Kidney glomerular epithelial cell (primary cell): ENCODE measurements at regions not wholly inside any gene's neighbourhood (a gene's known extent, or its start where the extent isn't known, plus 50 kb on each side); places are given as distances from the start of the nearest gene placed in this dataset.
"Not testable (repeated sequence)": the region's sequence is repeated elsewhere in the genome, so short reads cannot be mapped to it uniquely, and the experiment has no call there.

Experiments
- DNase-seq: peaks from one replicate; lab custom pipeline; 2025; lab: John Stamatoyannopoulos, UW

DNA sequence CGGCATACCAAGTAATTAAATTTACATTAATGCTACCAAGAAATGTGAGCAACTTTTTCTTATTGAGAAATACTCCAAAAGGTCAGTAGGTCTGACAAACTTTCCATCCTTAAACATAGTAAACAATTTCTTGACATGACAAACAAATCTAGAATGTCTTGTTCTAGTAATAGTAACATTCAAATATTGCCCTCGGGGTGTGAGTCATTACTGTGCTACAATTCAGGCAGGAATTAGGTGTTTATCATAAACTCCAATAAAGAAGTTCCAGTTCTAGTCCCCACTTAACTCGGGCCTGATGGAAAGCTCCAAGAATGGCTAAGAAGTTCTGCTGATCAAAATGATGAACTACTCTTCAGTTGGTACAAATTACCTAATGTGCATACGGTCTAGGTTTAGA lies 235.6 kb upstream of the TUSC1 start:
- DNase-seq = no peak

DNA sequence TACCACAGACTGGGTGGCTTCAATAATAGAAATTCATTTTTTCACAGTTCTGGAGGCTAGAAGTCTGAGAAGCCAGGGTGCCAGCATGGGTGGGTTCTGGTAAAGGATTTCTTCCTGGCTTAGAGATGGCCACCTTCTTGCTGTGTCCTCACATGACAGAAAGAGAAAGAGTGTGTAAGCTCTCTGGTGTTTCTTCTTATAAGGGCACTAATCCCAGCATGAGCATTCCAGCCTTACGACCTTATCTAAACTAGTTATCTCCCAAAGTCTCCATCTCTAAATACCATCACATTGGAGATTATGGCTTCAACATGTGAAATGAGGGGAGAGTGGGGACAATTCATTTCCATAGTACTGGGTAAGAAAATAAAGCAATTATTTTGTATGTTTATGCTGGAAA lies 226.5 kb upstream of the TUSC1 start:
- DNase-seq = no peak

DNA sequence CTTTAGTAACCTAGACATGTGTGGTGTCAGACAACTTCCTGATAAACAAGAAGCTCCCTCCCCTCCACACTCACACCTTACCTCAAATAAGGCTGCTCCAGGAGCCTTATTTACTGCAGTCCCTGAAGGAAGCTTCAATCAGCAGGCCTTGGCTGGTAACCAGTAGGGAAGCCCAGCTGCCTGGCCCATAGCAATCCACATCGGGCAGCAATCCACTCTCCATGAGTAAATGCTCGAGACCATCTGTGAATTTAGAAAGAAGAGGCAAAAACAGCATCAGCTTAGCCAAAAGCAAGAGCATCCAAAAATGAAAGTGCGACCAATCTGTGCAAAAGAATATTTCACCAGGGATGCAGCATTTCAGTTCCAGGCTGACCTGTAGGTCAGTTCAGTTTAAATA lies 213.3 kb upstream of the TUSC1 start:
- no peak for DNase-seq

- no peak for DNase-seq
Observed at GRCh38 chr9:25889661-25890060, 211.4 kb upstream of the TUSC1 start.

- DNase-seq = no peak
Observed at GRCh38 chr9:25876248-25876647, 198.0 kb upstream of the TUSC1 start.

DNA sequence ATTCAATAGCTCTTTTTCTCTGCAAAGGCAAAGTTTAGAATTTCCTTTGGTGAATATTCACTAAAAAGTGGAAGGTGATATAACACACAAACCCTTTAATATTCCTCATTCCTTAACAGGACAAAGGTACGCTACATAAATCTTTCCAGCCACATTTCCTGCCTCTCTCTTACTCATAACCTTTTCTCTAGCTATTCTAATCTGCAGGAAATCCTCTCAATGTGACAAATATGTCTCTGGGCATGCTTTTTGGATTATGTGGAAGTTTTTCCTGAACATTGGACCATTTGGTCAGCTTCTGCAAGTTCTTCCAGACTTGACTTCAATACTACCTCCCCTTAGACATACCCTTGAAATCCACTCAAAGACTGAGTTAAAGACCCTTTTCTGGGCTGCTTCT lies 186.3 kb upstream of the TUSC1 start:
- DNase-seq = no peak

- no peak for DNase-seq
Observed at GRCh38 chr9:25861421-25861820, 183.2 kb upstream of the TUSC1 start.

- DNase-seq = no peak
Observed at GRCh38 chr9:25857147-25857546, 178.9 kb upstream of the TUSC1 start.

- DNase-seq = no peak
Observed at GRCh38 chr9:25850803-25851202, 172.6 kb upstream of the TUSC1 start.

- DNase-seq = no peak
Observed at GRCh38 chr9:25845867-25846266, 167.6 kb upstream of the TUSC1 start.

- no peak for DNase-seq
Observed at GRCh38 chr9:25830381-25830780, 152.1 kb upstream of the TUSC1 start.

DNA sequence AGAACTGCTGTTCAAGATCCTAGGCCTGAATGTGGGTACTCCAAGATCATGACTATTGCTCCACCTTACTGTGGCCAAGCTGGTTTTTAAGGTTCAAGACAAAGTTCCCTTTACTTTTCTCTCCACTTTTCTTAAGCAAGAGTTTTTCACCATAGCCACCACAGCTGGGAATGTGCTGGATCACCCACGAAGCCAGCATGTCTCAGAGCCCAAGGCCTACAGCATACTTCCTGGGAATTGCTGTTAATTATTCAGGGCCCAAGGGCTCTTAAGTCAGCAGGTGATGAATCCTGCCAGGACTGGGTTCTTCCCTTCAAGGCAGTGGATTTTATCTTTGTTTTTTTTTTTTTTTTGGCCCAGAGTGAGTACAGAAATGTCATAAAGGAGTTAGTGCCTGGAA lies 149.4 kb upstream of the TUSC1 start:
- DNase-seq = no peak

GRCh38 chr9:25816439-25816838 lies 138.2 kb upstream of the TUSC1 start:
- DNase-seq = no peak

- DNase-seq = no peak
Observed at GRCh38 chr9:25814023-25814422, 135.8 kb upstream of the TUSC1 start.

DNA sequence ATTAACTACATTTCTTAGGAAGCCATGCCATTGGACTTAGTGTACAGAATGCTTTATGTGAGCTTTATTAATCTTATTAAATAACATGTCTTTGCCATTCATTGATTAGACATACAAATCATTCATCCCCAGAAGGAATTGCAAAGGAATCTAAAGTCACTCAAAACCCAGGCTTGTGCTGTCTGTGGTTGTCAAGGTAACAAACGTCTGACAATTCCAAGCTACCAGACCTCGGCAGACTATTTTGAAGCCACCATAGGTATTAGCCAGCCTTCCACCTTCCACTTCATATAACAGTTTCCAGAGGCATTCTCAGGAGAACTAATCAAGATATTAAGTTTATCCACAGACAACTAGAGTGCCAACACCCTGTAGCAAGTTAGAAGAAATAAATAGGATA lies 135.2 kb upstream of the TUSC1 start:
- DNase-seq = no peak

DNA sequence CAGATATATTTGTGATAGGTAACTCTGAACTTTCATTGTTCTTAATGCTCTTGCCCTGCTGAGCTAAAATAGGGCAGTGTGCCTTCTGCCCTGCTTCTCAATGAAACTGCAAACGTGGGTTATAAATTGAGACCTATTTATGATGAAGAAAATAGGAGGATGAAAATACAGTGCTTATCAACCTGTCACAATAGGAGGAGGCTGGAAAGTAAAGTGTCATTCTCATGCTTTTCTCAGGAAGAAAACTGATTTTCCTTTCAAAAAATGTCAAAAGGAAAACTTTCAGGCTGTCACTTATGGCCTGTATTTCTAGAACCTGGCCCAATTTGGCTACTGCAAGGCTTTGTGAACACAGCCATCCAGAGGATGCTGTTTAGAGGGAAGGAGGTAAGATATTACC lies 130.3 kb upstream of the TUSC1 start:
- DNase-seq = no peak

DNA sequence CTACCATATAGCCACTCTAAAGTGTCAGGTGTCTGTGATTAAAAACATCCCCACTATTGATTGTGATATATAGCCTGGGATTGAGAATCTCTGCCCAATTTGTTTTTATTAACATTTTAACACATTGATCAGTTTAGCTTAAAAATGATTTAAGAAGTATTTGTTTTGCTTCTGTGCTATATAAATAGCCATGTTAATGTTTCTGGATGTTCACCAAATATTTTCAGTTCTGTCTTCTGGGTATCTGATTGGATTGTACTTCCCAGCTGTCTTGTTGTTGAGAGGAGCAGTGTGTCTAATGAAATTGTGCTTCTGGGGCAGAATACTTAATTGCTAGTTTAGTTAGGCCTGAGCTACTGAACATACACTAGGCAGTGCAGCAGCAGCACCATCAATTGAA lies 126.6 kb upstream of the TUSC1 start:
- DNase-seq = no peak

DNA sequence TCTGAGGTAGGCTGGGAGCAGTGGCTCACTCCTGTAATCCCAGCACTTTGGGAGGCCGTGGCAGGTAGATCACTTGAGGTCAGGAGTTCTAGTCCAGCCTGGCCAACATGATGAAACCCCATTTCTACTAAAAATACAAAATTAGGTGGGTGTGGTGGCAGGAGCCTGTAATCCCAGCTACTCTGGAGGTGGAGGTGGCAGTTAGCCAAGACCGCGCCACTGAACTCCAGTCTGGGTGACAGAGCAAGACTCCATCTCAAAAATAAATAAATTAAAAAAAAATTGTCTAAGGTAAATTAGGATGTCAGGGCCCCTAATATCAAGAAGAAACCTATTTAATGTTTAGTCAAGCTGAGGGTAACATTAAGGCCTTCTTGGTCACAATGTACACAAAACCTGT lies 123.7 kb upstream of the TUSC1 start:
- DNase-seq = not testable (repeated sequence)

DNA sequence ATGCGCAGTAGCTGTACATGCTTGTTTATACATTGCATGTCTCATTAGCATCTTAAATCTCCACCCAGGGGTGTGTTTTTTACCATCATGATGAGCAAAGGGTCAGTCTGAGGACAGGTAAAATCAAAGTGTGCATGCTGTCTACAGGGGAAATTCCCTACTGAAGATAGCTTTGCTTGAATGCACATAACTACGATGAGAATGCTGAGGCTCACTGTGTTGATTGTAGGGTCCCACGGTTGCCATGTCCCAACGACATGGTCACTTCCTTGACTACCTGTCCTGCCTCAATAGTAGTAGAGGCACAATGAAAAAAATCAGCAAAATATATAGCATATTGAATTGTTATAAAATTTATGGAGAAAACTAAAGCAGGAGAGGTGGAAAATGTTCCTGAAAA lies 95.6 kb upstream of the TUSC1 start:
- DNase-seq = peak; percentile 24

DNA sequence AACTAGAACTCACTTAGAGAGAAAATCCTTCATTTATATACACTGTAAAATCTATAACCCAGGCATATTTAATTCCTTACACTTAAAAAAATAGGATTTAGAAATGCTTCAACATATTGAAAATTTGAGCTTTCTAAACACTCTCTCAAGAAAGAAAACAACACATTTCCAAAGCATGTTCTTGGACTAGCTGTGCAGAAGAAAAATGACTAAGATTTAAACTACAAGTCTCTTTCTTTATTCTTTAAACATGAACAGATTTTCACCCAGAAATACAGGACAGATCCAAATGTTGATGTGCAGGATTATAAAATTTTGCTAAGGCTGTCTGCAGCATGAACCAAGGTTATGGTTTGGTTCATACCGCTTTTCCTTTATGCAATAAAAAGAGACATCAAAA lies 77.7 kb upstream of the TUSC1 start:
- DNase-seq = no peak

DNA sequence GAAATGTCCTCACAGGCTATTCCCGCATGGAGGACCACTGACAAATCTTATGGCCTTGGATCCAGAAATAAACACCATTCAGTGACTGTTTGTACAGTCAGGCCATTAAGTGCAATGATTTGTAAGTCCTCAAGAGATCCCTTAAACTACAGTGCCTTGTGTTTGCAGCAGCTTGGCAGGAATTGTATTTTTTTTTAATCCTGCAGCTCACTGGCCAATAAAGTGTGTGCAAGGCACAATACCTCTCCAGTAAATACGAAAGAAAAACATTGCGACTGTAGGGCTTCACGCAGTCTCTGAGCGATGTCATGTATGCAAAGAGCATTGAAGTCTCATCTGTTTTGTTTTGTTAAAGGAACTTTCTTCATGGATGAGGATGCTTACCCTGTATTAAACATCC lies 74.2 kb upstream of the TUSC1 start:
- no peak for DNase-seq

- no peak for DNase-seq
Observed at GRCh38 chr9:25742256-25742655, 64.0 kb upstream of the TUSC1 start.

- DNase-seq = no peak
Observed at GRCh38 chr9:25733336-25733982, 55.2 kb upstream of the TUSC1 start.

DNA sequence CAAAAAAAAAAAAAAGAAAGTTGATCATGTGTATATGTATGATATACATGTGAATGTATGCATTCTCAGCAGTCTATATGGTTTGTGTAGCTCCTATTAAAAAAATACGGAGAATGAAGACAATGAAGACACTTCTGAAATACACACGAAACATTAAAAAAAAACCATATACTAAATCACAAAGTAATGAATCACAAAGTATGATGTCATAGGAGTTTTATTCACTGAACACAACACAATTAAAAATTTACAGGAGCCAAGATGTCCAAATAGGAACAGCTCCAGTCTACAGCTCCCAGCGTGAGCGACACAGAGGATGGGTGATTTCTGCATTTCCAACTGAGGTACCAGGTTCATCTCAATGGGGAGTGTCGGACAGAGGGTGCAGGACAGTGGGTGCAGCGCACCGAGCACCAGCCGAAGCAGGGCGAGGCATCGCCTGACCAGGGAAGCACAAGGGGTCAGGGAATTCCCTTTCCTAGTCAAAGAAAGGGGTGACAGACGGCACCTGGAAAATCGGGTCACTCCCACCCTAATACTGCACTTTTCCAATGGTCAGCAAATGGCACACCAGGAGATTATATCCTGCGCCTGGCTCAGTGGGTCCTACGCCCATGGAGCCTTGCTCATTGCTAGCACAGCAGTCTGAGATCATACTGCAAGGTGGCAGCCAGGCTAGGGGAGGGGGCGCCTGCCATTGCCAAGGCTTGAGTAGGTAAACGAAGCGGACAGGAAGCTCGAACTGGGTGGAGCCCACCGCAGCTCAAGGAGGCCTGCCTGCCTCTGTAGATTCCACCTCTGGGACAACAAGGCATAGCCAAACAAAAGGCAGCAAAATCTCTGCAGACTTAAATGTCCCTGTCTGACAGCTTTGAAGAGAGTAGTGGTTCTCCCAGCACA lies 53.9 kb upstream of the TUSC1 start:
- not testable (repeated sequence) for DNase-seq
